ENCODE measurements at regions not wholly inside any gene's neighbourhood (a gene's known extent, or its start where the extent isn't known, plus 50 kb on each side); places are given as distances from the start of the nearest gene placed in this dataset.

DNA sequence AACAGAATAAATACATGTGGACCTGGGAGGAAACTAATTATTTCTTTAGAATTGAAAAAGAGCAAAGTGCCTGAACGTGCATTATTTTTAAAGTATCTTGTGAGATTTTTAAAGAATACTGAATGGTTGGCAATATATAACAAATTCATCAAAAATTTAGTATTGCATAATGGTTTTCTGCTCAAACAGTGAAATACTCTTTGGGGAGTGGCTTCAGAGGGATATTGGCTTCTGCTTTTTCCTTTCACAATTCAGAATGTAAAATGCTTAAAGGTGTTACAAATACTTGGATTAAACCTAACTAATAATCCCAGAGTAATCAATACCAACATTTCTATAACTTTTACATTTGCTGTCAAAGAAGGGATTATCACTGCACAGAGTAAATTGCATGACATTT is 379.3 kb upstream of the CHD1 start:
- TF ChIP-seq, protein P1, sequence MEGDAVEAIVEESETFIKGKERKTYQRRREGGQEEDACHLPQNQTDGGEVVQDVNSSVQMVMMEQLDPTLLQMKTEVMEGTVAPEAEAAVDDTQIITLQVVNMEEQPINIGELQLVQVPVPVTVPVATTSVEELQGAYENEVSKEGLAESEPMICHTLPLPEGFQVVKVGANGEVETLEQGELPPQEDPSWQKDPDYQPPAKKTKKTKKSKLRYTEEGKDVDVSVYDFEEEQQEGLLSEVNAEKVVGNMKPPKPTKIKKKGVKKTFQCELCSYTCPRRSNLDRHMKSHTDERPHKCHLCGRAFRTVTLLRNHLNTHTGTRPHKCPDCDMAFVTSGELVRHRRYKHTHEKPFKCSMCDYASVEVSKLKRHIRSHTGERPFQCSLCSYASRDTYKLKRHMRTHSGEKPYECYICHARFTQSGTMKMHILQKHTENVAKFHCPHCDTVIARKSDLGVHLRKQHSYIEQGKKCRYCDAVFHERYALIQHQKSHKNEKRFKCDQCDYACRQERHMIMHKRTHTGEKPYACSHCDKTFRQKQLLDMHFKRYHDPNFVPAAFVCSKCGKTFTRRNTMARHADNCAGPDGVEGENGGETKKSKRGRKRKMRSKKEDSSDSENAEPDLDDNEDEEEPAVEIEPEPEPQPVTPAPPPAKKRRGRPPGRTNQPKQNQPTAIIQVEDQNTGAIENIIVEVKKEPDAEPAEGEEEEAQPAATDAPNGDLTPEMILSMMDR (conservative IDR thresholded peaks at IDR 0.05 in 1 of 2, IDR thresholded peaks at IDR 0.05 in 1 of 2; ENCODE audit: low read depth in 1 of 2, low read length in 2 of 2), result no peak
- no peak for TF ChIP-seq EZH2 (IDR thresholded peaks at IDR 0.05; ENCODE audit: low read length, missing control alignments)

Data from fibroblast of lung (primary cell).